Stomach (tissue), 8 donors: ENCODE measurements at regions not wholly inside any gene's neighbourhood (a gene's known extent, or its start where the extent isn't known, plus 50 kb on each side); places are given as distances from the start of the nearest gene placed in this dataset.

Experiments used
- DNase-seq, 2 donors: peaks; one replicate each; pipeline versions ENCODE4 v3.0.0 to v3.0.0-alpha.2; 2013 to 2019
- H3K27ac ChIP-seq, 5 donors: fragments of 200-600 bp in 4 of 5; sonication (generic) in 4 of 5; one replicate each; pipeline ENCODE4 v1.5.1; 2013 to 2019; ENCODE audit warnings: mild to moderate bottlenecking in 1 of 5, moderate library complexity in 1 of 5
- H3K27me3 ChIP-seq, 3 donors: fragments of 200-600 bp; sonication (generic); one replicate each; pipeline ENCODE4 v1.5.1; 2017 to 2019; ENCODE audit warnings: mixed run types in 1 of 3
- H3K36me3 ChIP-seq, 4 donors: fragments of 200-600 bp; sonication (generic); 1 replicate in 3 of 4; 2 replicates in 1 of 4; pipeline ENCODE4 v1.5.1; 2016 to 2019
- H3K4me1 ChIP-seq, 4 donors: fragments of 200-600 bp; sonication (generic); one replicate each; pipeline ENCODE4 v1.5.1; 2016 to 2019
- H3K4me3 ChIP-seq, 4 donors: fragments of 200-600 bp; sonication (generic) in 3 of 4; one replicate each; pipeline ENCODE4 v1.5.1; 2016 to 2019; ENCODE audit warnings: mild to moderate bottlenecking in 1 of 4
- H3K9me3 ChIP-seq, 4 donors: fragments of 200-600 bp; sonication (generic); one replicate each; pipeline ENCODE4 v1.5.1; 2016 to 2019
- EP300 ChIP-seq: sonication (generic); formaldehyde crosslinking; IDR thresholded peaks from one replicate; pipeline ENCODE4 v1.6.1; 2017; ENCODE audit warnings: antibody characterized with exemption
- POLR2A ChIP-seq, 4 donors: fragments of 450-650 bp; IDR thresholded peaks; one replicate each; pipeline ENCODE4 v1.6.1; 2016; ENCODE audit warnings: antibody characterized with exemption in 4 of 4, control low read depth in 2 of 4, mild to moderate bottlenecking in 1 of 4, moderate library complexity in 1 of 4
- POLR2AphosphoS5 ChIP-seq, 3 donors: sonication (generic); formaldehyde crosslinking; IDR thresholded peaks; one replicate each; pipeline ENCODE4 v1.6.1; 2016; ENCODE audit warnings: antibody characterized with exemption in 3 of 3
- WGBS, 5 donors: extraction: QIAGEN DNeasy Blood & Tissue Kit in 3 of 5; methylation state at CpG; one replicate each; pipeline versions ENCODE4 v1.1.5 to v1.1.7; 2013 to 2018; 5-methylcytosine and 5-hydroxymethylcytosine counted together
- intact Hi-C: fragments of 100-400 bp; cut with DNase I; formaldehyde crosslinking; loops from one replicate; pipeline ENCODE4 v1.15.1; 2023; ENCODE audit warnings: low total_unique reads
- TF ChIP-seq, protein P1 (sequence below), 7 experiments: fragments of 450-650 bp in 4 of 7; fragments of 200-600 bp in 3 of 7; sonication (generic) in 3 of 7; IDR thresholded peaks; one replicate each; pipeline ENCODE4 v1.5.1; 2016 to 2019; ENCODE audit warnings: antibody characterized with exemption in 7 of 7, control low read depth in 2 of 7, mild to moderate bottlenecking in 1 of 7
- donor health status: healthy with polysubstance abuse.
- donor health status: Bipolar disorder and iron deficiency.
- donor health status: healthy.

DNA sequence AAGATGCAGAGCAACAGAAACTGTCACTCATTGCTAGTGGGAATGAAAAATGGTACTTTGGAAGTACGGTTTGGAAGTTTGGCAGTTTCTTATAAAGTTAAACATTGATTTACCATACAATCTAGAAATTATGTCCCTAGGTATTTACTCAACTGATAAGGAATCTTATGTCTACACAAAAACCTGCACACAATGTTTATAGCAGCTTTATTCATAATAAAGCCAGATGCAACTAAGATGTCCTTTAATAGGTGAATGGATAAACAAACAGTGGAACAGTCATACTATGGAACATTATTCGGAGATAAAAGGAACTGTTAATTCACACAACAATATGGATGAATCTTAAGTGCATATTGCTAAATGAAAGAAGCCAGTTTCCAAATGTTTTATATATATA is 96.2 kb upstream of the SIRPA start:
- no peak for DNase-seq
- no peaks in the 10 kb centered on the region for H3K9me3 ChIP-seq
- intact Hi-C loops, result loop anchor here (10.0 kb wide), 1 partner anchor 76 kb away; no protein-coding TSS in a partner anchor
- peaks cover 0 to 52% (median 29%) of the 10 kb centered on the region in 3 donors for H3K27me3 ChIP-seq
- H3K36me3 ChIP-seq, result no peaks in the 10 kb centered on the region
- no peak overlapping the region for H3K4me3 ChIP-seq
- 31 to 43% (median 37%) methylated on average over 2 of the region's 2 CpGs for WGBS, 5 donors
- peaks cover 10 to 28% (median 23%) of the 10 kb centered on the region in 4 donors for H3K4me1 ChIP-seq
- TF ChIP-seq, protein P1, sequence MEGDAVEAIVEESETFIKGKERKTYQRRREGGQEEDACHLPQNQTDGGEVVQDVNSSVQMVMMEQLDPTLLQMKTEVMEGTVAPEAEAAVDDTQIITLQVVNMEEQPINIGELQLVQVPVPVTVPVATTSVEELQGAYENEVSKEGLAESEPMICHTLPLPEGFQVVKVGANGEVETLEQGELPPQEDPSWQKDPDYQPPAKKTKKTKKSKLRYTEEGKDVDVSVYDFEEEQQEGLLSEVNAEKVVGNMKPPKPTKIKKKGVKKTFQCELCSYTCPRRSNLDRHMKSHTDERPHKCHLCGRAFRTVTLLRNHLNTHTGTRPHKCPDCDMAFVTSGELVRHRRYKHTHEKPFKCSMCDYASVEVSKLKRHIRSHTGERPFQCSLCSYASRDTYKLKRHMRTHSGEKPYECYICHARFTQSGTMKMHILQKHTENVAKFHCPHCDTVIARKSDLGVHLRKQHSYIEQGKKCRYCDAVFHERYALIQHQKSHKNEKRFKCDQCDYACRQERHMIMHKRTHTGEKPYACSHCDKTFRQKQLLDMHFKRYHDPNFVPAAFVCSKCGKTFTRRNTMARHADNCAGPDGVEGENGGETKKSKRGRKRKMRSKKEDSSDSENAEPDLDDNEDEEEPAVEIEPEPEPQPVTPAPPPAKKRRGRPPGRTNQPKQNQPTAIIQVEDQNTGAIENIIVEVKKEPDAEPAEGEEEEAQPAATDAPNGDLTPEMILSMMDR (IDR thresholded peaks at IDR 0.05), result no peak
- no peak for TF ChIP-seq POLR2A (IDR thresholded peaks at IDR 0.05)
- TF ChIP-seq POLR2AphosphoS5 (IDR thresholded peaks at IDR 0.05), result no peak
- no peak for TF ChIP-seq EP300
- H3K27ac ChIP-seq, result no peak overlapping the region

DNA sequence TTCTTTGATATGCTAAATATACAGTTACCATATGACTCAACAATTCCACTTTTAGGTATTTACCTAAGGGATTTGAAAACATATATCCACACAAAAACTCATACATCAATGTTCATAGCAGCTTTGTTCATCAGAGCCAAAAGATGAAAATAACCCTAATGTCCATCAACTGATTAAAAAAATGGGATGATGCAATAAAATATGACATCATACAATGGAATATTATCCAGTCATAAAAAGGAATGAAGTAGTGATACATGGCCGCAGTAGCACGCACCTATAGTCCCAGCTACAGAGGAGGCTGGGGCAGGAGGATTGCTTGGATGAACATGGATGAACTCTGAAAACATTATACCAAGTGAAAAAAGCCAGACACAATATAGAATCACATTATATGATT is 101.4 kb upstream of the SIRPA start:
- 89 to 97% (median 90%) methylated on average over 2 of the region's 2 CpGs for WGBS, 5 donors
- Histone ChIP-seq H3K9me3 (no peaks in the 10 kb centered on the region), H3K27ac (no peak overlapping the region), H3K4me3 (no peak overlapping the region), H3K4me1 (no peaks in the 10 kb centered on the region), H3K27me3 (peaks cover 0 to 49% (median 4%) of the 10 kb centered on the region in 3 donors), H3K36me3 (no peaks in the 10 kb centered on the region)
- TF ChIP-seq, protein P1 (IDR thresholded peaks at IDR 0.05), result no peak
- no peak for TF ChIP-seq POLR2AphosphoS5 (IDR thresholded peaks at IDR 0.05)
- no peak for TF ChIP-seq EP300
- TF ChIP-seq POLR2A (IDR thresholded peaks at IDR 0.05), result no peak
- no peak for DNase-seq
- intact Hi-C loops, result loop anchor here (10.0 kb wide), 1 partner anchor 81 kb away; no protein-coding TSS in a partner anchor

DNA sequence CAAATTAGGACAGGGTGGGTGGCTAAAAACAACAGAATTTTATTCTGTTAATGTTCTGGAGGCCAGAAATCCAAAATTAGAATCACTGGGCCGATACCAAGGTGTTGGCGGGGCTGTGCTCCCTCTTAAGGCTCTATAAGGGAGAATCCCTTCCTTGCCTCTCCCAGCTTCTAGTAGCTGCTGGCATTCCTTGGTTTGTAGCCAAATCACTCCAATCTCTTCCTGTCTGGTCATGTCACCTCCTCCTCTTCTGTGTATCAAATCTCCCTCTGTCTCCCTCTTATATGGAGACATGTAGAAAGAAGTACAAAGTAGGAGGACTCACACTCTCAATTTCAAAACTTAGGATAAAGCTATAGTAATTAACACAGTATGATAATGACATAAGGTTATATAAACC is 102.9 kb upstream of the SIRPA start:
- TF ChIP-seq, protein P1 (IDR thresholded peaks at IDR 0.05), result no peak
- TF ChIP-seq POLR2AphosphoS5 (IDR thresholded peaks at IDR 0.05), result no peak
- no peak for TF ChIP-seq POLR2A (IDR thresholded peaks at IDR 0.05)
- TF ChIP-seq EP300, result no peak
- DNase-seq, result no peak
- no peak overlapping the region for H3K4me3 ChIP-seq
- H3K9me3 ChIP-seq, result no peaks in the 10 kb centered on the region
- 72 to 86% (median 79%) methylated on average over 2 of the region's 2 CpGs for WGBS, 5 donors
- H3K4me1 ChIP-seq, result no peaks in the 10 kb centered on the region
- peaks cover 0 to 53% (median 4%) of the 10 kb centered on the region in 3 donors for H3K27me3 ChIP-seq
- no peaks in the 10 kb centered on the region for H3K36me3 ChIP-seq
- no peak overlapping the region for H3K27ac ChIP-seq
- intact Hi-C loops, result loop anchor here (10.0 kb wide), 1 partner anchor 83 kb away; no protein-coding TSS in a partner anchor

DNA sequence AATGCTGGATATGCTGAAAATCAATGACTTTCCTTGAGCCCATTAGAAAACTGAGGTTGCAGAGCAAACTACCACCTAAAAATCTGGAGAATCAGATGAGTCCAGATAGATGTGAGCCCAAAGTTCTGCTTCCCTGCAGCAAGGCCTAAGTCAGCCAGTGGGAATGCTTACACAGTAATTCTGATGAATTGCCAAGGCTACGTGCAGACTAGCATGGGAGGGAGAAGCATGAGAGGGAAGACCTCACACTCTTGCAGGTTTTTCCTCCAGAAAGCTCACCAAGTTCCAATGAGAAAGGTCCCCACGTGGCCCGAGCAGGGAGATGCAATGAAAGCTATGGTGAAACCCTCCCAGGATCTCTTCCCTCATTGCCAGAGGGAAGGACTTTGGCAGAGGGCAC is 104.8 kb upstream of the SIRPA start:
- intact Hi-C loops, result loop anchor here (10.0 kb wide), 1 partner anchor 84 kb away; no protein-coding TSS in a partner anchor
- Histone ChIP-seq H3K27ac (no peak overlapping the region), H3K4me3 (no peak overlapping the region), H3K36me3 (no peaks in the 10 kb centered on the region), H3K27me3 (peaks cover 0 to 72% (median 11%) of the 10 kb centered on the region in 3 donors), H3K4me1 (no peaks in the 10 kb centered on the region), H3K9me3 (no peaks in the 10 kb centered on the region)
- TF ChIP-seq, protein P1 (IDR thresholded peaks at IDR 0.05), result no peak
- TF ChIP-seq EP300 (no peak), POLR2A (IDR thresholded peaks at IDR 0.05) (no peak), POLR2AphosphoS5 (IDR thresholded peaks at IDR 0.05) (no peak)
- 33 to 42% (median 33%) methylated on average over 3 of the region's 3 CpGs for WGBS, 5 donors
- DNase-seq, result no peak
